K562 (cell line): ENCODE measurements at regions not wholly inside any gene's neighbourhood (a gene's known extent, or its start where the extent isn't known, plus 50 kb on each side); places are given as distances from the start of the nearest gene placed in this dataset.

Source experiments
- CBX2 ChIP-seq: fragments of 200-600 bp; sonication (generic); IDR thresholded peaks from one replicate; pipeline ENCODE4 v1.6.1; 2012; ENCODE audit warnings: mild to moderate bottlenecking, low read length, inconsistent platforms; ENCODE audit not compliant: insufficient read depth, poor library complexity, severe bottlenecking
- CTBP1 ChIP-seq: fragments of 450-650 bp; IDR thresholded peaks from 2 replicates; pipeline ENCODE4 v1.6.1; 2016; ENCODE audit warnings: borderline replicate concordance
- DMBX1 ChIP-seq: fragments of 250-450 bp; sonication (Bioruptor Pico); IDR thresholded peaks from 2 replicates; pipeline ENCODE4 v1.8.0; 2022; ENCODE audit warnings: inconsistent platforms, mild to moderate bottlenecking, moderate library complexity, borderline replicate concordance
- FOXO4 ChIP-seq: fragments of 450-650 bp; formaldehyde crosslinking; IDR thresholded peaks from 2 replicates; pipeline ENCODE4 v1.4.0; 2020; ENCODE audit warnings: mild to moderate bottlenecking, moderate library complexity
- HBP1 ChIP-seq: fragments of 450-650 bp; formaldehyde crosslinking; IDR thresholded peaks from 2 replicates; pipeline ENCODE4 v1.4.0; 2022; ENCODE audit warnings: missing genetic modification characterization
- JUND ChIP-seq, 2 experiments: IDR thresholded peaks; 2 replicates in 1 of 2; 3 replicates in 1 of 2; pipeline ENCODE4 v1.6.1; 2011; ENCODE audit warnings: borderline replicate concordance in 2 of 2, low read depth in 2 of 2, low read length in 2 of 2, improper control_type of control experiment in 1 of 2, missing biosample characterization in 1 of 2, missing genetic modification characterization in 1 of 2, missing genetic modification reagents in 1 of 2
- NFXL1 ChIP-seq: fragments of 450-650 bp; formaldehyde crosslinking; IDR thresholded peaks from 2 replicates; pipeline ENCODE4 v1.4.0; 2021; ENCODE audit warnings: mild to moderate bottlenecking
- PTRF ChIP-seq: fragments of 450-650 bp; IDR thresholded peaks from 2 replicates; pipeline ENCODE4 v1.6.1; 2016; ENCODE audit warnings: mild to moderate bottlenecking, missing genetic modification characterization, missing compliant biosample characterization
- RBM14 ChIP-seq: fragments of 200-400 bp; formaldehyde crosslinking; IDR thresholded peaks from 2 replicates; pipeline ENCODE4 v1.6.1; 2018; ENCODE audit warnings: low read depth, mild to moderate bottlenecking, low read length, moderate library complexity, borderline replicate concordance; ENCODE audit not compliant: insufficient read depth
- SMAD3 ChIP-seq: fragments of 450-650 bp; formaldehyde crosslinking; conservative IDR thresholded peaks from 2 replicates; pipeline ENCODE4 v1.4.0; 2020; ENCODE audit warnings: mild to moderate bottlenecking
- SOX6 ChIP-seq: fragments of 450-650 bp; IDR thresholded peaks from 2 replicates; pipeline ENCODE4 v1.6.1; 2014; ENCODE audit warnings: mild to moderate bottlenecking
- TCFL5 ChIP-seq: fragments of 250-450 bp; sonication (Bioruptor Pico); conservative IDR thresholded peaks from 2 replicates; pipeline ENCODE4 v1.6.1; 2021; ENCODE audit warnings: mild to moderate bottlenecking, moderate library complexity, matching md5 sums
- TRIM25 ChIP-seq: fragments of 450-650 bp; IDR thresholded peaks from 2 replicates; pipeline ENCODE4 v1.7.0; 2016; ENCODE audit warnings: borderline replicate concordance
- ZBTB12 ChIP-seq: fragments of 250-450 bp; sonication (Bioruptor Pico); IDR thresholded peaks from 2 replicates; pipeline ENCODE4 v1.4.0; 2020
- ZNF134 ChIP-seq: fragments of 250-450 bp; sonication (Bioruptor Pico); conservative IDR thresholded peaks from 2 replicates; pipeline ENCODE4 v1.4.0; 2020
- ZNF253 ChIP-seq: fragments of 250-450 bp; sonication (Bioruptor Pico); conservative IDR thresholded peaks from 2 replicates; pipeline ENCODE4 v1.6.1; 2021; ENCODE audit warnings: mild to moderate bottlenecking
- ZNF324 ChIP-seq: fragments of 250-450 bp; sonication (Bioruptor Pico); IDR thresholded peaks from 2 replicates; pipeline ENCODE4 v1.4.0; 2020; ENCODE audit warnings: mild to moderate bottlenecking
- ZNF75A ChIP-seq: fragments of 450-650 bp; formaldehyde crosslinking; IDR thresholded peaks from 2 replicates; pipeline ENCODE4 v1.4.0; 2020; ENCODE audit warnings: mild to moderate bottlenecking
- ZNF830 ChIP-seq: fragments of 250-450 bp; sonication (Bioruptor Pico); IDR thresholded peaks from 2 replicates; pipeline ENCODE4 v1.5.0; 2021; ENCODE audit warnings: mild to moderate bottlenecking

DNA sequence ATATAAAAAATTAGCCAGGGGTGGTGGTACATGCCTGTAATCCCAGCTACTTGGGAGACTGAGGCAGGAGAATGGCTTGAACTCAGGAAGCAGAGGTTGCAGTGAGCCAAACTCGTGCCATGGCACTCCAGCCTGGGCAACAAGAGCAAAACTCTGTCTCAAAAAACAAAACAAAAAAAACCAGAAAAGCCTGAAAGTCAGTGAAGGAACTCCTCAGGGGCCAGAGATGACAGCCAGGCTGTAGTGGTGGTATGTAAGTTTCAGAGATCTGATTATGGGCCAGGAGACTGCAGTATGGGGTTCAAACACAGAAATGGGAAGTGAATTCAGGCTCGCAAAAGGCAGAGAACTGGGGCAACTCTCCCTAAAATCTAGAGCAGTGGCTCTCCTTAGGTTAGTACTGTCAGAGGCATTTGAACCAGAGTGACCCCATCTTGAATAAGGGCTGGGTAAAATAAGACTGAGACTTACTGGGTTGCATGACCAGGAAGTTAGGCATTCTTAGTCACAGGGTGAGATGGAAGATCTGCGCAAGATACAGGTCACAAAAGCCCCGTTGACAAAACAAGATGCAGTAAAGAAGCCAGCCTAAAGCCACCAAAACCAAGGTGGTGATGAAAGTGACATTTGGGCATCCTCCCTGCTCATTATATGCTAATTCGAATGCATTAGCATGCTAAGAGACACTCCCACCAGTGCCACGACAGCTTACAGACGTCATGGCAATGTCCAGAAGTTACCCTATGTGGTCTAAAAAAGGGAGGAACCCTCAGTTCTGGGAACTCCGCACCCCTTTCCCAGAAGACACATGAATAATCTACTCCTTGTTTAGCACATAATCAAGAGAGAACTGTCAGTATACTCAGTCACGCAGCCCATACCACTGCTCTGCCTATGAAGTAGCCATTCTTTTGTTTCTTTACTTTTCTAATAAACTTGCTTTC is 120.2 kb upstream of the XYLT1 start (continued):
- TF ChIP-seq JUND (IDR thresholded peaks at IDR 0.05; ENCODE audit: borderline replicate concordance, low read depth, low read length), result 0 out of 2 replicates have a peak, but pooled peaks have one; percentile 19
- no peak for TF ChIP-seq JUND (tag; IDR thresholded peaks at IDR 0.05; ENCODE audit: borderline replicate concordance, low read depth, low read length)
- peak; percentile 98 for TF ChIP-seq SMAD3 (CRISPR knock-in tag)
- TF ChIP-seq DMBX1, result peak; percentile 74
- TF ChIP-seq ZBTB12 (CRISPR knock-in tag), result peak; percentile 70
- TF ChIP-seq ZNF324 (CRISPR knock-in tag), result peak; percentile 59; the same call in 1 of the 2 replicates
- no peak for TF ChIP-seq CBX2
- TF ChIP-seq PTRF (tag), result peak; percentile 90
- TF ChIP-seq HBP1 (CRISPR knock-in tag), result peak; percentile 90
- peak; percentile 63; the same call in 1 of the 2 replicates for TF ChIP-seq ZNF253 (CRISPR knock-in tag)
- TF ChIP-seq ZNF134, result peak; percentile 86
- TF ChIP-seq SOX6, result 0 out of 2 replicates have a peak, but pooled peaks have one; percentile 33
- peak; percentile 81; the same call in 1 of the 2 replicates for TF ChIP-seq TCFL5 (CRISPR knock-in tag)
- peak; percentile 93 for TF ChIP-seq NFXL1 (CRISPR knock-in tag)
- peak; percentile 71; the same call in 1 of the 2 replicates for TF ChIP-seq ZNF830
- 0 out of 2 replicates have a peak, but pooled peaks have one; percentile 44 for TF ChIP-seq CTBP1
- TF ChIP-seq TRIM25, result no peak
- peak; percentile 96 for TF ChIP-seq FOXO4
- TF ChIP-seq RBM14, result no peak
- peak; percentile 78 for TF ChIP-seq ZNF75A (CRISPR knock-in tag)
